WTC11 (cell line): ENCODE measurements at regions not wholly inside any gene's neighbourhood (a gene's known extent, or its start where the extent isn't known, plus 50 kb on each side); places are given as distances from the start of the nearest gene placed in this dataset.
A peak's percentile ranks its signal among the peaks of the same experiment; 100 is the strongest.

Experiments used
- ATAC-seq: fragments of 200-7000 bp; cut with Tn5 transposase; 2 replicates; pipeline ENCODE4 v1.10.0; 2021; ENCODE audit warnings: mild to moderate bottlenecking, moderate library complexity
- CTCF ChIA-PET: fragments of 300-600 bp; sonication (Branson Sonifier 250); formaldehyde crosslinking; loops from one replicate; lab custom pipeline; 2021; ENCODE audit warnings: antibody characterized with exemption; lab: Charles Lee
- POLR2A ChIA-PET: fragments of 350-600 bp; sonication (Branson Sonifier 250); formaldehyde crosslinking; loops from one replicate; lab custom pipeline; 2021; ENCODE audit warnings: antibody characterized with exemption; lab: Charles Lee
- DNase-seq: peaks from one replicate; pipeline ENCODE4 v3.0.0; 2021; ENCODE audit warnings: low spot score
- H3K27ac Mint-ChIP-seq: 2 replicates; pipeline ENCODE4 v1.8.0; 2021; ENCODE audit warnings: mixed read lengths
- H3K27me3 Mint-ChIP-seq: 2 replicates; pipeline ENCODE4 v1.8.0; 2021; ENCODE audit warnings: low read depth, mild to moderate bottlenecking, moderate library complexity, mixed read lengths
- H3K36me3 Mint-ChIP-seq: 2 replicates; pipeline ENCODE4 v1.8.0; 2021; ENCODE audit warnings: mixed read lengths
- H3K4me1 Mint-ChIP-seq: 2 replicates; pipeline ENCODE4 v1.8.0; 2022; ENCODE audit warnings: mixed read lengths
- H3K4me3 Mint-ChIP-seq: 2 replicates; pipeline ENCODE4 v1.8.0; 2021; ENCODE audit warnings: mild to moderate bottlenecking, moderate library complexity, mixed read lengths
- H3K9me3 Mint-ChIP-seq: 2 replicates; pipeline ENCODE4 v1.8.0; 2021; ENCODE audit warnings: mixed read lengths
- GABPB1 ChIP-seq: sonication (generic); formaldehyde crosslinking; IDR thresholded peaks from 2 replicates; pipeline ENCODE4 v1.8.1; 2023; ENCODE audit warnings: mild to moderate bottlenecking, missing genetic modification reagents
- GRHL2 ChIP-seq: fragments of 250-450 bp; sonication (Bioruptor Pico); IDR thresholded peaks from 2 replicates; pipeline ENCODE4 v1.8.0; 2022; ENCODE audit warnings: mild to moderate bottlenecking, moderate library complexity; ENCODE audit not compliant: insufficient replicate concordance, severe bottlenecking
- HMGA2 ChIP-seq: fragments of 250-450 bp; sonication (Bioruptor Pico); IDR thresholded peaks from 2 replicates; pipeline ENCODE4 v1.4.0; 2021; ENCODE audit warnings: mild to moderate bottlenecking, moderate library complexity
- MXD4 ChIP-seq: fragments of 250-450 bp; sonication (Bioruptor Pico); IDR thresholded peaks from 2 replicates; pipeline ENCODE4 v1.8.0; 2021; ENCODE audit warnings: mild to moderate bottlenecking, moderate library complexity, borderline replicate concordance
- NR2C2 ChIP-seq: sonication (generic); formaldehyde crosslinking; IDR thresholded peaks from 2 replicates; pipeline ENCODE4 v1.8.0; 2022; ENCODE audit warnings: mild to moderate bottlenecking, missing genetic modification reagents
- PRRX2 ChIP-seq: fragments of 250-450 bp; sonication (Bioruptor Pico); IDR thresholded peaks from 2 replicates; pipeline ENCODE4 v1.8.0; 2021; ENCODE audit warnings: mild to moderate bottlenecking
- TCF7 ChIP-seq: sonication (generic); formaldehyde crosslinking; IDR thresholded peaks from 2 replicates; pipeline ENCODE4 v1.8.0; 2022; ENCODE audit warnings: mild to moderate bottlenecking, low read depth, missing genetic modification reagents, moderate library complexity
- TP53 ChIP-seq: sonication (generic); formaldehyde crosslinking; IDR thresholded peaks from 2 replicates; pipeline ENCODE4 v1.8.1; 2023; ENCODE audit warnings: mild to moderate bottlenecking, missing genetic modification reagents
- ZNF232 ChIP-seq: sonication (generic); formaldehyde crosslinking; IDR thresholded peaks from 2 replicates; pipeline ENCODE4 v1.8.0; 2022; ENCODE audit warnings: mild to moderate bottlenecking, missing genetic modification reagents
- ZNF396 ChIP-seq: fragments of 250-450 bp; sonication (Bioruptor Pico); IDR thresholded peaks from 2 replicates; pipeline ENCODE4 v1.8.0; 2021; ENCODE audit warnings: mild to moderate bottlenecking, moderate library complexity, borderline replicate concordance
- TF ChIP-seq, protein P1 (sequence below): sonication (generic); formaldehyde crosslinking; IDR thresholded peaks from 2 replicates; pipeline ENCODE4 v1.8.1; 2022; ENCODE audit warnings: mild to moderate bottlenecking, moderate library complexity, missing genetic modification reagents
- TF ChIP-seq, protein P2 (sequence below): sonication (generic); formaldehyde crosslinking; IDR thresholded peaks from 2 replicates; pipeline ENCODE4 v1.8.1; 2023; ENCODE audit warnings: mild to moderate bottlenecking, missing genetic modification reagents
- TF ChIP-seq, protein P3 (sequence below): sonication (generic); formaldehyde crosslinking; IDR thresholded peaks from 2 replicates; pipeline ENCODE4 v1.8.1; 2022; ENCODE audit warnings: missing genetic modification reagents, borderline replicate concordance
- TF ChIP-seq, protein P4 (sequence below): sonication (generic); formaldehyde crosslinking; IDR thresholded peaks from 2 replicates; pipeline ENCODE4 v1.8.1; 2023; ENCODE audit warnings: mild to moderate bottlenecking, missing genetic modification reagents, borderline replicate concordance
- TF ChIP-seq, protein P5 (sequence below): sonication (generic); formaldehyde crosslinking; IDR thresholded peaks from 2 replicates; pipeline ENCODE4 v1.8.0; 2022; ENCODE audit warnings: mild to moderate bottlenecking, missing genetic modification reagents
- TF ChIP-seq, protein P6 (sequence below): fragments of 250-450 bp; sonication (Bioruptor Pico); IDR thresholded peaks from 2 replicates; pipeline ENCODE4 v1.9.0; 2021; ENCODE audit warnings: mild to moderate bottlenecking
- TF ChIP-seq, protein P7 (sequence below): sonication (generic); formaldehyde crosslinking; IDR thresholded peaks from 2 replicates; pipeline ENCODE4 v1.8.0; 2022; ENCODE audit warnings: mild to moderate bottlenecking, missing genetic modification reagents
- TF ChIP-seq, protein P8 (sequence below): sonication (generic); formaldehyde crosslinking; IDR thresholded peaks from 2 replicates; pipeline ENCODE4 v1.8.0; 2022; ENCODE audit warnings: mild to moderate bottlenecking, missing genetic modification reagents

DNA sequence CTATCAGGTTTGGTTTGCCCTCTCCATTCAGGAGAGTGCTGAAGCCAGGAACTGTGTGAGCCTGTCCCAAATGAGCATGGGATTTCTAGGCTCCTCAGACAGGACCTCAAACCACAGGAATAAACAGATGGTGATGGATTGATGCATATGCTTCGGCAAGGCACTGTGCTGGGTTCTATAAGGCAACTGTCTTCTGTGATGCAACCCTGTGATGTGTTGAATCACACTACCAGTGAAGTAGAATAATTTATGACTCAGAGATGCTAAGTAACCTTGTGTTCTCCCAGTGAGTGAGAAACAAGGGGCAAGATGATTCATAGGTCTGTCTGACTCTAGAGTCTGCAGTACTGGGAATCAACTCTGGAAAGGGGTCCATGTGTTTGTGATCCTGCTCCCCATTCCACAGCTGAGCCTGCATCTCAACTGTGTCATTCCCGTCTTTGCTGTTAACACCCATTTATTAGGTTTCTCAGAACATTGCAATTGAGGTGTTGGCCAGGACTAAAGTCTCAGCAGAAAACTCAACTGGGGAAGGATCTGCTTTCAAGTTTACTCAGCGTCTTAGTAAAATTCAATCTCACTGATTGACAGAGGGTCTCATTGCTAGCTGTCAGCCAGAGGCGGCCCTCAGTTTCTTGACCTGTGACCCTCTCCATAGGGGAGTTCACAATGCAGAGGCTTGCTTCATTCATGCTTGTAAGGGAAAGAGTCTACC is 510.1 kb upstream of the CFAP20DC start:
- H3K9me3 Mint-ChIP-seq: peaks cover 4% of the 10 kb centered on the region; the same call in 1 of the 2 replicates
- TF ChIP-seq TCF7 (CRISPR knock-in tag) (no peak), GABPB1 (CRISPR knock-in tag) (0 out of 2 replicates have a peak, but pooled peaks have one; percentile 37), GRHL2 (CRISPR knock-in tag) (no peak)
- TF ChIP-seq, all 79 proteins: peak for 1
- POLR2A ChIA-PET: no interaction called here
- ATAC-seq: no peak
- Mint-ChIP-seq H3K4me1 (no peaks in the 10 kb centered on the region), H3K4me3 (no peak overlapping the region), H3K27ac (no peak overlapping the region), H3K27me3 (no peaks in the 10 kb centered on the region), H3K36me3 (no peaks in the 10 kb centered on the region)
- no peak for DNase-seq
- CTCF ChIA-PET: no interaction called here

DNA sequence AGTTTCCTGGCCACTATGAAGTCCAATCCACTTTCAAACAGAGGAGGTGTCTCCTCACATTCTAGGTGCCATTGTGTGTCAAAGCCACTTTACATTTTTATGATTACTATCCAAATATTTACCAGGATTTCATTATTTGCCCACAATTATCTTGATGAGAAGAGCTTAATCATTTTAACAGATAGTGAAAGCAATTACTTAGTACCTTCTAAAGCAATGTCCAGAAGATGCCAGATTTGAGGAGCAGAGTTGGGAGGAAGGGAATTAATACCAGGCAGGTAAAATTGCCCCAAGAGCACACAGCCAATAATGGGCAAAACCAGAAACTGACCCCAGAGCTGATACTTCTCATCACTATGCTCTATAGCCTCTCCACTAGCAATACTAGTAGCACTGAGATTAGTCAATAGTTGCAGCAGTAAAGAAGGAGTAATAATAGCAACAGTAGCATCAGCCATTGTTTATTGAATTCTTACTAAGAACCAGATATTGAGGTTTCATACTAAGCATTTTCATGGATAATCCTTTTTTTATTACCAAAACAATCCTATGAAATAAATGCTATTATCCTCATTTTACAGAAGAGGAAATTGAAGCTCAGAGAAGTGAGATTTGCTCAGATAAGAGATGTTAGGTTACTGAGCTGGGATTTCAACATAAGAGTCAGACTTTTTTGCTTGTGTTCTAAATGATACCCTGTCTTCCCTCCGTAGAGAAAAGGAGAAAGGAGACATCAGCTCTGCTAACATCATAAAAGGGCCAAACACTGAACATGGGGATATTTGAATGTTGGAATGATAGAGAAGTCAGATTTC is 509.3 kb upstream of the CFAP20DC start:
- Mint-ChIP-seq H3K27me3 (no peaks in the 10 kb centered on the region), H3K27ac (no peak overlapping the region), H3K36me3 (no peaks in the 10 kb centered on the region), H3K4me3 (no peak overlapping the region), H3K9me3 (peaks cover 1% of the 10 kb centered on the region; the same call in 1 of the 2 replicates), H3K4me1 (no peaks in the 10 kb centered on the region)
- no peak for DNase-seq
- CTCF ChIA-PET: interaction anchor here (1.1 kb wide), 1 partner anchor 299 kb away, joined by 3 read pairs; no protein-coding TSS in a partner anchor
- POLR2A ChIA-PET: no interaction called here
- no peak for ATAC-seq
- no peak for TF ChIP-seq MXD4 (CRISPR knock-in tag)
- TF ChIP-seq NR2C2 (CRISPR knock-in tag): no peak
- TF ChIP-seq GABPB1 (CRISPR knock-in tag): no peak
- TF ChIP-seq HMGA2 (CRISPR knock-in tag): no peak
- TF ChIP-seq, protein P1, sequence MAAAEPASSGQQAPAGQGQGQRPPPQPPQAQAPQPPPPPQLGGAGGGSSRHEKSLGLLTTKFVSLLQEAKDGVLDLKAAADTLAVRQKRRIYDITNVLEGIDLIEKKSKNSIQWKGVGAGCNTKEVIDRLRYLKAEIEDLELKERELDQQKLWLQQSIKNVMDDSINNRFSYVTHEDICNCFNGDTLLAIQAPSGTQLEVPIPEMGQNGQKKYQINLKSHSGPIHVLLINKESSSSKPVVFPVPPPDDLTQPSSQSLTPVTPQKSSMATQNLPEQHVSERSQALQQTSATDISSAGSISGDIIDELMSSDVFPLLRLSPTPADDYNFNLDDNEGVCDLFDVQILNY: no peak
- TF ChIP-seq, protein P2, sequence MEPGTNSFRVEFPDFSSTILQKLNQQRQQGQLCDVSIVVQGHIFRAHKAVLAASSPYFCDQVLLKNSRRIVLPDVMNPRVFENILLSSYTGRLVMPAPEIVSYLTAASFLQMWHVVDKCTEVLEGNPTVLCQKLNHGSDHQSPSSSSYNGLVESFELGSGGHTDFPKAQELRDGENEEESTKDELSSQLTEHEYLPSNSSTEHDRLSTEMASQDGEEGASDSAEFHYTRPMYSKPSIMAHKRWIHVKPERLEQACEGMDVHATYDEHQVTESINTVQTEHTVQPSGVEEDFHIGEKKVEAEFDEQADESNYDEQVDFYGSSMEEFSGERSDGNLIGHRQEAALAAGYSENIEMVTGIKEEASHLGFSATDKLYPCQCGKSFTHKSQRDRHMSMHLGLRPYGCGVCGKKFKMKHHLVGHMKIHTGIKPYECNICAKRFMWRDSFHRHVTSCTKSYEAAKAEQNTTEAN (CRISPR knock-in tag): no peak
- no peak for TF ChIP-seq PRRX2 (CRISPR knock-in tag)
- TF ChIP-seq, protein P3, sequence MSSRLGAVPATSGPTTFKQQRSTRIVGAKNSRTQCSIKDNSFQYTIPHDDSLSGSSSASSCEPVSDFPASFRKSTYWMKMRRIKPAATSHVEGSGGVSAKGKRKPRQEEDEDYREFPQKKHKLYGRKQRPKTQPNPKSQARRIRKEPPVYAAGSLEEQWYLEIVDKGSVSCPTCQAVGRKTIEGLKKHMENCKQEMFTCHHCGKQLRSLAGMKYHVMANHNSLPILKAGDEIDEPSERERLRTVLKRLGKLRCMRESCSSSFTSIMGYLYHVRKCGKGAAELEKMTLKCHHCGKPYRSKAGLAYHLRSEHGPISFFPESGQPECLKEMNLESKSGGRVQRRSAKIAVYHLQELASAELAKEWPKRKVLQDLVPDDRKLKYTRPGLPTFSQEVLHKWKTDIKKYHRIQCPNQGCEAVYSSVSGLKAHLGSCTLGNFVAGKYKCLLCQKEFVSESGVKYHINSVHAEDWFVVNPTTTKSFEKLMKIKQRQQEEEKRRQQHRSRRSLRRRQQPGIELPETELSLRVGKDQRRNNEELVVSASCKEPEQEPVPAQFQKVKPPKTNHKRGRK (CRISPR knock-in tag): no peak
- TF ChIP-seq ZNF232 (CRISPR knock-in tag): no peak
- TF ChIP-seq TP53 (CRISPR knock-in tag): no peak
- TF ChIP-seq, protein P4, sequence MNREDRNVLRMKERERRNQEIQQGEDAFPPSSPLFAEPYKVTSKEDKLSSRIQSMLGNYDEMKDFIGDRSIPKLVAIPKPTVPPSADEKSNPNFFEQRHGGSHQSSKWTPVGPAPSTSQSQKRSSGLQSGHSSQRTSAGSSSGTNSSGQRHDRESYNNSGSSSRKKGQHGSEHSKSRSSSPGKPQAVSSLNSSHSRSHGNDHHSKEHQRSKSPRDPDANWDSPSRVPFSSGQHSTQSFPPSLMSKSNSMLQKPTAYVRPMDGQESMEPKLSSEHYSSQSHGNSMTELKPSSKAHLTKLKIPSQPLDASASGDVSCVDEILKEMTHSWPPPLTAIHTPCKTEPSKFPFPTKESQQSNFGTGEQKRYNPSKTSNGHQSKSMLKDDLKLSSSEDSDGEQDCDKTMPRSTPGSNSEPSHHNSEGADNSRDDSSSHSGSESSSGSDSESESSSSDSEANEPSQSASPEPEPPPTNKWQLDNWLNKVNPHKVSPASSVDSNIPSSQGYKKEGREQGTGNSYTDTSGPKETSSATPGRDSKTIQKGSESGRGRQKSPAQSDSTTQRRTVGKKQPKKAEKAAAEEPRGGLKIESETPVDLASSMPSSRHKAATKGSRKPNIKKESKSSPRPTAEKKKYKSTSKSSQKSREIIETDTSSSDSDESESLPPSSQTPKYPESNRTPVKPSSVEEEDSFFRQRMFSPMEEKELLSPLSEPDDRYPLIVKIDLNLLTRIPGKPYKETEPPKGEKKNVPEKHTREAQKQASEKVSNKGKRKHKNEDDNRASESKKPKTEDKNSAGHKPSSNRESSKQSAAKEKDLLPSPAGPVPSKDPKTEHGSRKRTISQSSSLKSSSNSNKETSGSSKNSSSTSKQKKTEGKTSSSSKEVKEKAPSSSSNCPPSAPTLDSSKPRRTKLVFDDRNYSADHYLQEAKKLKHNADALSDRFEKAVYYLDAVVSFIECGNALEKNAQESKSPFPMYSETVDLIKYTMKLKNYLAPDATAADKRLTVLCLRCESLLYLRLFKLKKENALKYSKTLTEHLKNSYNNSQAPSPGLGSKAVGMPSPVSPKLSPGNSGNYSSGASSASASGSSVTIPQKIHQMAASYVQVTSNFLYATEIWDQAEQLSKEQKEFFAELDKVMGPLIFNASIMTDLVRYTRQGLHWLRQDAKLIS (CRISPR knock-in tag): no peak
- TF ChIP-seq, protein P5, sequence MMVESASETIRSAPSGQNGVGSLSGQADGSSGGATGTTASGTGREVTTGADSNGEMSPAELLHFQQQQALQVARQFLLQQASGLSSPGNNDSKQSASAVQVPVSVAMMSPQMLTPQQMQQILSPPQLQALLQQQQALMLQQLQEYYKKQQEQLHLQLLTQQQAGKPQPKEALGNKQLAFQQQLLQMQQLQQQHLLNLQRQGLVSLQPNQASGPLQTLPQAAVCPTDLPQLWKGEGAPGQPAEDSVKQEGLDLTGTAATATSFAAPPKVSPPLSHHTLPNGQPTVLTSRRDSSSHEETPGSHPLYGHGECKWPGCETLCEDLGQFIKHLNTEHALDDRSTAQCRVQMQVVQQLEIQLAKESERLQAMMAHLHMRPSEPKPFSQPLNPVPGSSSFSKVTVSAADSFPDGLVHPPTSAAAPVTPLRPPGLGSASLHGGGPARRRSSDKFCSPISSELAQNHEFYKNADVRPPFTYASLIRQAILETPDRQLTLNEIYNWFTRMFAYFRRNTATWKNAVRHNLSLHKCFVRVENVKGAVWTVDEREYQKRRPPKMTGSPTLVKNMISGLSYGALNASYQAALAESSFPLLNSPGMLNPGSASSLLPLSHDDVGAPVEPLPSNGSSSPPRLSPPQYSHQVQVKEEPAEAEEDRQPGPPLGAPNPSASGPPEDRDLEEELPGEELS: no peak
- TF ChIP-seq, protein P6, sequence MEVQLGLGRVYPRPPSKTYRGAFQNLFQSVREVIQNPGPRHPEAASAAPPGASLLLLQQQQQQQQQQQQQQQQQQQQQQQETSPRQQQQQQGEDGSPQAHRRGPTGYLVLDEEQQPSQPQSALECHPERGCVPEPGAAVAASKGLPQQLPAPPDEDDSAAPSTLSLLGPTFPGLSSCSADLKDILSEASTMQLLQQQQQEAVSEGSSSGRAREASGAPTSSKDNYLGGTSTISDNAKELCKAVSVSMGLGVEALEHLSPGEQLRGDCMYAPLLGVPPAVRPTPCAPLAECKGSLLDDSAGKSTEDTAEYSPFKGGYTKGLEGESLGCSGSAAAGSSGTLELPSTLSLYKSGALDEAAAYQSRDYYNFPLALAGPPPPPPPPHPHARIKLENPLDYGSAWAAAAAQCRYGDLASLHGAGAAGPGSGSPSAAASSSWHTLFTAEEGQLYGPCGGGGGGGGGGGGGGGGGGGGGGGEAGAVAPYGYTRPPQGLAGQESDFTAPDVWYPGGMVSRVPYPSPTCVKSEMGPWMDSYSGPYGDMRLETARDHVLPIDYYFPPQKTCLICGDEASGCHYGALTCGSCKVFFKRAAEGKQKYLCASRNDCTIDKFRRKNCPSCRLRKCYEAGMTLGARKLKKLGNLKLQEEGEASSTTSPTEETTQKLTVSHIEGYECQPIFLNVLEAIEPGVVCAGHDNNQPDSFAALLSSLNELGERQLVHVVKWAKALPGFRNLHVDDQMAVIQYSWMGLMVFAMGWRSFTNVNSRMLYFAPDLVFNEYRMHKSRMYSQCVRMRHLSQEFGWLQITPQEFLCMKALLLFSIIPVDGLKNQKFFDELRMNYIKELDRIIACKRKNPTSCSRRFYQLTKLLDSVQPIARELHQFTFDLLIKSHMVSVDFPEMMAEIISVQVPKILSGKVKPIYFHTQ (CRISPR knock-in tag): no peak
- TF ChIP-seq ZNF396: no peak
- TF ChIP-seq, protein P7, sequence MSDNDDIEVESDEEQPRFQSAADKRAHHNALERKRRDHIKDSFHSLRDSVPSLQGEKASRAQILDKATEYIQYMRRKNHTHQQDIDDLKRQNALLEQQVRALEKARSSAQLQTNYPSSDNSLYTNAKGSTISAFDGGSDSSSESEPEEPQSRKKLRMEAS: no peak
- TF ChIP-seq, protein P8, sequence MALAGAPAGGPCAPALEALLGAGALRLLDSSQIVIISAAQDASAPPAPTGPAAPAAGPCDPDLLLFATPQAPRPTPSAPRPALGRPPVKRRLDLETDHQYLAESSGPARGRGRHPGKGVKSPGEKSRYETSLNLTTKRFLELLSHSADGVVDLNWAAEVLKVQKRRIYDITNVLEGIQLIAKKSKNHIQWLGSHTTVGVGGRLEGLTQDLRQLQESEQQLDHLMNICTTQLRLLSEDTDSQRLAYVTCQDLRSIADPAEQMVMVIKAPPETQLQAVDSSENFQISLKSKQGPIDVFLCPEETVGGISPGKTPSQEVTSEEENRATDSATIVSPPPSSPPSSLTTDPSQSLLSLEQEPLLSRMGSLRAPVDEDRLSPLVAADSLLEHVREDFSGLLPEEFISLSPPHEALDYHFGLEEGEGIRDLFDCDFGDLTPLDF (CRISPR knock-in tag): no peak
